Ishikawa (cell line): ENCODE measurements at regions not wholly inside any gene's neighbourhood (a gene's known extent, or its start where the extent isn't known, plus 50 kb on each side); places are given as distances from the start of the nearest gene placed in this dataset.

Experiments
- EGR1 ChIP-seq: IDR thresholded peaks from 2 replicates; pipeline ENCODE4 v1.6.1; 2012
- EP300 ChIP-seq: IDR thresholded peaks from 2 replicates; pipeline ENCODE4 v1.6.1; 2012; ENCODE audit warnings: borderline replicate concordance
- TAF1 ChIP-seq: IDR thresholded peaks from 2 replicates; pipeline ENCODE4 v1.6.1; 2012; ENCODE audit warnings: low read depth, mild to moderate bottlenecking
- TEAD4 ChIP-seq: IDR thresholded peaks from 2 replicates; pipeline ENCODE4 v1.6.1; 2012

GRCh38 chr3:21117370-21117769 lies 633.6 kb downstream of the ZNF385D start:
- TF ChIP-seq EP300 (no peak), EGR1 (no peak), TAF1 (no peak), TEAD4 (no peak)
